ENCODE measurements at regions not wholly inside any gene's neighbourhood (a gene's known extent, or its start where the extent isn't known, plus 50 kb on each side); places are given as distances from the start of the nearest gene placed in this dataset.

GRCh38 chr10:128680116-128680515, 553.9 kb upstream of the MKI67 start:
- Histone ChIP-seq H3K4me3 (replicated peaks; ENCODE audit: low read depth, low read length) (no peak overlapping the region), H3K27me3 (replicated peaks; ENCODE audit: control insufficient read depth, insufficient read depth, low read length) (no peaks in the 10 kb centered on the region), H3K36me3 (ENCODE audit: control insufficient read depth, insufficient read depth, low read length) (no peaks in the 10 kb centered on the region)
- no peak for DNase-seq (ENCODE audit: extremely low read depth, insufficient read length)
- TF ChIP-seq, protein P1, sequence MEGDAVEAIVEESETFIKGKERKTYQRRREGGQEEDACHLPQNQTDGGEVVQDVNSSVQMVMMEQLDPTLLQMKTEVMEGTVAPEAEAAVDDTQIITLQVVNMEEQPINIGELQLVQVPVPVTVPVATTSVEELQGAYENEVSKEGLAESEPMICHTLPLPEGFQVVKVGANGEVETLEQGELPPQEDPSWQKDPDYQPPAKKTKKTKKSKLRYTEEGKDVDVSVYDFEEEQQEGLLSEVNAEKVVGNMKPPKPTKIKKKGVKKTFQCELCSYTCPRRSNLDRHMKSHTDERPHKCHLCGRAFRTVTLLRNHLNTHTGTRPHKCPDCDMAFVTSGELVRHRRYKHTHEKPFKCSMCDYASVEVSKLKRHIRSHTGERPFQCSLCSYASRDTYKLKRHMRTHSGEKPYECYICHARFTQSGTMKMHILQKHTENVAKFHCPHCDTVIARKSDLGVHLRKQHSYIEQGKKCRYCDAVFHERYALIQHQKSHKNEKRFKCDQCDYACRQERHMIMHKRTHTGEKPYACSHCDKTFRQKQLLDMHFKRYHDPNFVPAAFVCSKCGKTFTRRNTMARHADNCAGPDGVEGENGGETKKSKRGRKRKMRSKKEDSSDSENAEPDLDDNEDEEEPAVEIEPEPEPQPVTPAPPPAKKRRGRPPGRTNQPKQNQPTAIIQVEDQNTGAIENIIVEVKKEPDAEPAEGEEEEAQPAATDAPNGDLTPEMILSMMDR (IDR thresholded peaks at IDR 0.05; ENCODE audit: insufficient read depth, low read length, poor library complexity, severe bottlenecking): no peak

- H3K4me3 ChIP-seq (replicated peaks; ENCODE audit: low read depth, low read length): no peak overlapping the region
- TF ChIP-seq, protein P1 (IDR thresholded peaks at IDR 0.05; ENCODE audit: insufficient read depth, low read length, poor library complexity, severe bottlenecking): no peak
- DNase-seq (ENCODE audit: extremely low read depth, insufficient read length): no peak
- H3K27me3 ChIP-seq (replicated peaks; ENCODE audit: control insufficient read depth, insufficient read depth, low read length): no peaks in the 10 kb centered on the region
- no peaks in the 10 kb centered on the region for H3K36me3 ChIP-seq (ENCODE audit: control insufficient read depth, insufficient read depth, low read length)
Measured at GRCh38 chr10:128684215-128684614, 558.0 kb upstream of the MKI67 start.

DNA sequence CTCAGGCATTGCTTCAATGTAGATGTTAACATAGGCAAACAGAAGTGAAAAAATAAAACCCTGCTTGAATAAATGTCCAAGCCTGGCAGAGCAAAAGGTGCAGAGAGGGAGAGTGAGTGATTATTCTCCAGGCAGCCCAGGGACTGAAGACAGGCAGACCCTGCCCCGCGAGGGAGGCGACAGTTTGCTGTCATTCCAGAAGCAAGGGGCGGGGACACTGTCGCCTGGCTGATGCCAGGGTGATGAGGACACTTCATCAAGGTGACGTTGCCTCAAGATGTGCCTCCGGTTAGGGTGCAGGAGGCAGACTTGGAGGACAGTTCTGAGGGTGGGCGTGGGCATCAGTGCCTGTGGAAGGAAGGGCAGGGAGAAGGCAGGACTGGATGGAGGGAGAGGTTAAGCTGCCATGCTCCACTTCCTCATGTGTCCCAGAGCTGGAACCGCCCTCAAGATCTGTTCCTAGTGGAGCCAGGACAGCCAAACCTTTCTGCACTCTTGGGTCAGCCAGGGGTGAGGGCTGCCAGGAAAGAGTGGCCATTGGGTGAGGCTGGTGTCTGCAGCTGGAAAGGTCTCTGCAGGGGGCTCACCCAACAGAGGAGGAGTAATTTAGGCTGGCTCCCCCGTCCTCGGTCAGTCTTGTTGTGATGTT, 560.5 kb upstream of the MKI67 start:
- TF ChIP-seq, protein P1 (IDR thresholded peaks at IDR 0.05; ENCODE audit: insufficient read depth, low read length, poor library complexity, severe bottlenecking): no peak
- no peak overlapping the region for H3K4me3 ChIP-seq (replicated peaks; ENCODE audit: low read depth, low read length)
- H3K36me3 ChIP-seq (ENCODE audit: control insufficient read depth, insufficient read depth, low read length): no peaks in the 10 kb centered on the region
- no peaks in the 10 kb centered on the region for H3K27me3 ChIP-seq (replicated peaks; ENCODE audit: control insufficient read depth, insufficient read depth, low read length)
- no peak for DNase-seq (ENCODE audit: extremely low read depth, insufficient read length)

DNA sequence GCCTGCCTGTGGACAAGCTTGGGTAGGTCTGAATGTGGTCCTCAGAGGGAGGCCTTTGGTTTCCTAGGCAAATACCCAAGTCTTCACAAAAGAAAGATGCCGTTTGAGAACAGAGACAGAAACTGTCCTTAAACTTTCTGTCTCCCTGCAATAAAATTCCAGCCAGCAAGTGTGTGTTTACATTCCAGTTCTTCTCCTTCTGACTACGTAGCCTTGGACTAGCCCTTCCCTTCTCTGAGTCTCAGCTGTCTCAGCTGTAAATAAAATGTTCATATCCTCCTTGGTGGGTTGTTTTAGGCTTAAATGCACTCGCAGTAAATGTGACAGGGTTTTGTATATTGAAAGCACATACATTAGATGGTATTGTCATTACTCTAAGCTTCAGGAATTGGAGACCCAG, 561.2 kb upstream of the MKI67 start:
- no peak overlapping the region for H3K4me3 ChIP-seq (replicated peaks; ENCODE audit: low read depth, low read length)
- H3K27me3 ChIP-seq (replicated peaks; ENCODE audit: control insufficient read depth, insufficient read depth, low read length): no peaks in the 10 kb centered on the region
- TF ChIP-seq, protein P1 (IDR thresholded peaks at IDR 0.05; ENCODE audit: insufficient read depth, low read length, poor library complexity, severe bottlenecking): no peak
- DNase-seq (ENCODE audit: extremely low read depth, insufficient read length): no peak
- no peaks in the 10 kb centered on the region for H3K36me3 ChIP-seq (ENCODE audit: control insufficient read depth, insufficient read depth, low read length)

- TF ChIP-seq, protein P1 (IDR thresholded peaks at IDR 0.05; ENCODE audit: insufficient read depth, low read length, poor library complexity, severe bottlenecking): no peak
- Histone ChIP-seq H3K4me3 (replicated peaks; ENCODE audit: low read depth, low read length) (no peak overlapping the region), H3K36me3 (ENCODE audit: control insufficient read depth, insufficient read depth, low read length) (no peaks in the 10 kb centered on the region), H3K27me3 (replicated peaks; ENCODE audit: control insufficient read depth, insufficient read depth, low read length) (no peaks in the 10 kb centered on the region)
- no peak for DNase-seq (ENCODE audit: extremely low read depth, insufficient read length)
Measured at GRCh38 chr10:128687927-128688549, 561.8 kb upstream of the MKI67 start.

All from GM06990 (cell line).